ENCODE measurements at regions not wholly inside any gene's neighbourhood (a gene's known extent, or its start where the extent isn't known, plus 50 kb on each side); places are given as distances from the start of the nearest gene placed in this dataset.

GRCh38 chr20:40926928-40927327 is 101.7 kb upstream of the TOP1 start:
- no peak overlapping the region for H3K4me3 ChIP-seq (replicated peaks in 1 of 2; ENCODE audit: low read depth in 2 of 2, low read length in 2 of 2)
- DNase-seq (ENCODE audit: low read depth in 2 of 2) = no peak
- TF ChIP-seq, protein P1, sequence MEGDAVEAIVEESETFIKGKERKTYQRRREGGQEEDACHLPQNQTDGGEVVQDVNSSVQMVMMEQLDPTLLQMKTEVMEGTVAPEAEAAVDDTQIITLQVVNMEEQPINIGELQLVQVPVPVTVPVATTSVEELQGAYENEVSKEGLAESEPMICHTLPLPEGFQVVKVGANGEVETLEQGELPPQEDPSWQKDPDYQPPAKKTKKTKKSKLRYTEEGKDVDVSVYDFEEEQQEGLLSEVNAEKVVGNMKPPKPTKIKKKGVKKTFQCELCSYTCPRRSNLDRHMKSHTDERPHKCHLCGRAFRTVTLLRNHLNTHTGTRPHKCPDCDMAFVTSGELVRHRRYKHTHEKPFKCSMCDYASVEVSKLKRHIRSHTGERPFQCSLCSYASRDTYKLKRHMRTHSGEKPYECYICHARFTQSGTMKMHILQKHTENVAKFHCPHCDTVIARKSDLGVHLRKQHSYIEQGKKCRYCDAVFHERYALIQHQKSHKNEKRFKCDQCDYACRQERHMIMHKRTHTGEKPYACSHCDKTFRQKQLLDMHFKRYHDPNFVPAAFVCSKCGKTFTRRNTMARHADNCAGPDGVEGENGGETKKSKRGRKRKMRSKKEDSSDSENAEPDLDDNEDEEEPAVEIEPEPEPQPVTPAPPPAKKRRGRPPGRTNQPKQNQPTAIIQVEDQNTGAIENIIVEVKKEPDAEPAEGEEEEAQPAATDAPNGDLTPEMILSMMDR (IDR thresholded peaks at IDR 0.05; ENCODE audit: low read depth, low read length) = no peak

GRCh38 chr20:40930561-40930960 is 98.1 kb upstream of the TOP1 start:
- H3K4me3 ChIP-seq (replicated peaks in 1 of 2; ENCODE audit: low read depth in 2 of 2, low read length in 2 of 2) = no peak overlapping the region
- DNase-seq (ENCODE audit: low read depth in 2 of 2) = peak in 1 of 2 donors; percentile 38

DNA sequence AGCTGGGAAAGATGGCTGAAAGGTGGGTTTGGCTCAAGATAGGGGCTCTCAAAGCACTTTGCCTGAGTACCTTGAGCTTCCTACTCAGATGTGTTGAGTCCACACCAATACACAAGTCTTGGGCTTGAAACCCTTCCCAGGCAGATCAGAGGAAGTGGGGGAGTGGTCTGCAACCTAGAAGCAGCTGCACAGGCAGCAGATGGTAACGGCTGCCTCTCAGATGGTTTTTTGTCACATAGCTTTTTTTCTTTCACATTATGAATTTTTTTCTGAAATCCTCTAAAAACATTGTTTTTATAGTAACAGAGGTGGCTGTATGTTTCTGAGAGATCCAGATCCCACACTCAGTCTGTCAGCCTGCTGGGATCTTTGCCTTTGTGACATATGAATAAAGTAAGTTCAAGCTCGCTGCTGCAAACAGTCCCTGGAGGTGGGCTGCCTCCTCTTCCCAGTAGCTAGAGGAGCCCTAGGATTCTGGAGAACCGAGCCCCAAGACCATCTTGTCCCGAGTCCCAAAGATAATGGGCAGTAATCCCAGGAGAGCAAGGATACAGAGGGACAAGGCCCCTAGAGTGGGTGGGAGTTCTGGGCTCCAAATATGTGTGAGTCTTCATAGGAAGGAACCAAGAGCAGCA is 97.1 kb upstream of the TOP1 start:
- H3K4me3 ChIP-seq (replicated peaks in 1 of 2; ENCODE audit: low read depth in 2 of 2, low read length in 2 of 2) = no peak overlapping the region
- no peak for DNase-seq (ENCODE audit: low read depth in 2 of 2)
- TF ChIP-seq, protein P1 (IDR thresholded peaks at IDR 0.05; ENCODE audit: low read depth, low read length) = no peak

More at GRCh38 chr20:40930561-40930960, 98.1 kb upstream of the TOP1 start:
- TF ChIP-seq, protein P1 (IDR thresholded peaks at IDR 0.05; ENCODE audit: low read depth, low read length) = no peak

- no peak overlapping the region for H3K4me3 ChIP-seq (replicated peaks in 1 of 2; ENCODE audit: low read depth in 2 of 2, low read length in 2 of 2)
- no peak for DNase-seq (ENCODE audit: low read depth in 2 of 2)
- TF ChIP-seq, protein P1 (IDR thresholded peaks at IDR 0.05; ENCODE audit: low read depth, low read length) = no peak
These were observed 96.2 kb upstream of the TOP1 start for GRCh38 chr20:40932436-40932835.

DNA sequence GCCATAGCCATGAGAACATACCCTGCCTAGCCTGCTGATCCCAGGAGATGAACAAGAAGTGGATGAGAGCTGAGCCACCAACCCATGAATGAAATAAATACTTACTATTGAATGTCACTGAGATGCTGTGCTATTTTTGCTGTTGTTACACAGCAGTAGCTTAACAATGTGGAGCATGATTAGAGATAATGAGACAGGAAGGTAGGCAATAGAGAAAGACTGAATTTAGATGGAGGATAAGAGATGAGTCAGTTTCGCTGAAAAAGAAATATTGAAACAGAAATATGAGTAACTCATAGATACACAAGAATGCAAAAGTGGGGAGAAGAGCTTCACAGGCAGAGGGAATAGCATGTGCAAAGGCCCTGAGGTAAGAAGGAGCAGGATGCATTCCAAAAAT is 94.9 kb upstream of the TOP1 start:
- H3K4me3 ChIP-seq (replicated peaks in 1 of 2; ENCODE audit: low read depth in 2 of 2, low read length in 2 of 2) = no peak overlapping the region
- TF ChIP-seq, protein P1 (IDR thresholded peaks at IDR 0.05; ENCODE audit: low read depth, low read length) = no peak
- DNase-seq (ENCODE audit: low read depth in 2 of 2) = no peak

GRCh38 chr20:40938020-40938419 is 90.6 kb upstream of the TOP1 start:
- H3K4me3 ChIP-seq (replicated peaks in 1 of 2; ENCODE audit: low read depth in 2 of 2, low read length in 2 of 2) = no peak overlapping the region
- TF ChIP-seq, protein P1 (IDR thresholded peaks at IDR 0.05; ENCODE audit: low read depth, low read length) = peak; percentile 1
- DNase-seq (ENCODE audit: low read depth in 2 of 2) = no peak

DNA sequence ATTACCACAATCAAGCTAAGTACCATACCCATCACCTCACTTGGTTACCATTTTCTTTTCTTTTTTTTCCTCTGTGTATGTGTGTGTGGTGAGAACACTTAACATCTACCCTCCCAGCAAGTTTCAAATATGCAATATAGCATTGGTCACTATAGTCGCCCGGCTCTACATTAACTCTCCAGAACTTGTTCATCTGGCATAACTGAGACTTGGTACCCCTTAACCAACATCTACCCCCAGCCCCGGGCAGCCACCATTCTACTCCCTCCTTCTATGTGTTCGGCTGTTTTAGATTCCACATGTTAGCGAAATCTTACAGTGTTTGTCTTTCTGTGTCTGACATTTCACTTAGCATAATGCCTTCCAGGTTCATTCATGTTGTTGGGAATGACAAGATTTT is 89.0 kb upstream of the TOP1 start:
- no peak overlapping the region for H3K4me3 ChIP-seq (replicated peaks in 1 of 2; ENCODE audit: low read depth in 2 of 2, low read length in 2 of 2)

More for the DNA sequence above, 89.0 kb upstream of the TOP1 start:
- no peak for DNase-seq (ENCODE audit: low read depth in 2 of 2)
- TF ChIP-seq, protein P1 (IDR thresholded peaks at IDR 0.05; ENCODE audit: low read depth, low read length) = no peak

All from cardiac fibroblast (primary cell).